Epithelial cell of proximal tubule (primary cell): ENCODE measurements at regions not wholly inside any gene's neighbourhood (a gene's known extent, or its start where the extent isn't known, plus 50 kb on each side); places are given as distances from the start of the nearest gene placed in this dataset.

ENCODE experiments used
- DNase-seq: peaks from one replicate; pipeline ENCODE4 v3.0.0-alpha.2; 2011; ENCODE audit warnings: low read depth
- H3K4me3 ChIP-seq: 2 replicates; pipeline ENCODE4 v1.5.1; 2011; ENCODE audit warnings: low read depth, mild to moderate bottlenecking, low read length
- CTCF ChIP-seq: conservative IDR thresholded peaks from 2 replicates; pipeline ENCODE4 v1.5.1; 2012; ENCODE audit warnings: low read depth, mild to moderate bottlenecking, low read length

GRCh38 chr14:39812532-39813320, 380.5 kb upstream of the FBXO33 start:
- no peak for TF ChIP-seq CTCF
- H3K4me3 ChIP-seq: no peak overlapping the region
- no peak for DNase-seq

DNA sequence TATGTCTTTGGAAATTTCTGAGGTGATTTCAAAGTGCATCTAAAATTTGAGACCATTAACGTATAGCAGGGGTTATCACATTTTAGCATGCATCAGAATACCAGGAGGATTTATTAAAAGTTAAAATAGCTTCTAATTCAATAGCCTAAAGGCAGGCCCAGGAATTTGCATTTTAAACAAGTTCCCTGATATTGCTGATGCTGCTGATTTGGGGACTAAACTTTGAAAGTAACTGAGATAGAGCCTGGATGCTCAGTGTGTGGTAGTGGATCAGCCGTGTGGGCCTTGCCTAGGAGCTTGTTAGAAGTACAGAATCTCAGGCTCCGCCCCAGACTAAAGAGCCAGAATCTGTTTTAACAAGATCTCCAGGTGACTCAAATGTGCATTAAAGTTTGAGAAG, 375.0 kb upstream of the FBXO33 start:
- TF ChIP-seq CTCF: no peak
- DNase-seq: no peak
- H3K4me3 ChIP-seq: no peak overlapping the region

DNA sequence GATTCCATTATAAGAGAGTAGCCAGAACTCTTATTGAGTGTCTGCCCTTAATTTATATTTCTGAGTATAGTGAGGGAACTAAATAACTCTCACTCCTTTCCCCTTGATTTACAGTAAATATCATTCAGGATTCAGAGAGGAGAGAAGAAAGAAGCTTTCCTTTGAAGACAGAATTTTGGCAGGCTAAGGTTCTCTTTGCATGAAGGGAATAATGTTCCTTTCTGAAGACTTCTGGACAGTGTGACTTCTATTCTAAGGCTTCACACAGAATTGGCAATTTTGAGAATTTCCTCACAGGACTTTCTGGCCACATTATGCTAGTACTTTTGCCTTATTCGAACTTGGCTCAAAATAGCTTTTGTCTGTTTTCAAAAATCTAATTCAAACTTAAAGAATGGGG, 352.2 kb upstream of the FBXO33 start:
- H3K4me3 ChIP-seq: no peak overlapping the region
- TF ChIP-seq CTCF: no peak
- no peak for DNase-seq

DNA sequence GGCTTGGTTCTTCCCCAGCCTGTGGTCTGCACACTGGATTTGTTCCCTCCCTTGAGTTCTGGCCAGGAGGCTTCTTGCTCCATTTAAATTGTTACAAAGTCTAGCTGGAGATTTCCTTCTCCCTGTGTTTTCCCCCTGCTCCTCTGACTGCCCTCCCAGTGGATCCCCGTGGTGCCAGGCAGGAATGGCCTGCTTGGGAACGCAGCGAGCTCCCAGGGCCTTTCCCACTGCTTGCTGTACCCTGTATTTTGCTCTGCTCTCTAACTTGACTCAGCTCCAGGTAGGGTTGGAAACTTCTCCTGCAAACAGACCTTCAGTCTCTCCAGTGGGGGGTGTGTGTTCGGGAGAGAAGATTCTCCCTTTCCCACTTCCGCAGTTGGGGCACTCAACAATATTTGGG, 349.2 kb upstream of the FBXO33 start:
- no peak overlapping the region for H3K4me3 ChIP-seq
- no peak for DNase-seq
- TF ChIP-seq CTCF: no peak

DNA sequence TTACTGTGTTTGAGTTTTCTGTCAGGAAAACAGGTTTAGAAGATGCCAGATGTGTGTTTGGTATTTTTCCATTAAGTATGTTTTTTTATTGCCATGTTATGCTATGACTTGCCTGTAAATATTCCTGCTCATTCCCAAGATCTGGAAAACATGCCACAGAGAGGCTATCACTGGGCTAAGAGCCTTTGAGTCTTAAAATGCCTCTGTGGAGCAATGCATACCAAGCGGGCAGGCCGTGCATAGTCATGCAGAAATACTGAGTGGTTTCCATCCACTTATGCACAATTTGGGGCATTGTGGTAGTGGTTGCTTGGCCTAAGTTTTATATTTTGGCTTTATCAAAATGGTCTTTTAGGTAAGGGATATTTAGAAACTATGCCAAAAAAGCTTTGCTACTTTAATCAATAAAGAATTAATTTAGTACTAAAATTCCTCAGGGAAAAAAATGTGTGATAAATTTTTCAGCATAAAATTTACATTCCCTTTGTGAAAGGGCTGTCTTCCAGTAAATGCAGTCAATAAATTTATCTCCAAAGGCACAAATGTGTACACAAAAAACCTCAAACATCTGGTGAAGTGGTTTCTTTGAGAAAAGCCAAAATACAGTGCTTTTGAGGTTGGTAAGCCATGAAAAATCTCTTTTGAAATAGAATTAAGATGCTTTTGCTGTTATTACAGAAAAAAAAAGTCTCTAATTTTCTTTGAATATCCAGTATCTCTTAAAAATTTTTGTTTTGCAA, 341.3 kb upstream of the FBXO33 start:
- H3K4me3 ChIP-seq: no peak overlapping the region
- TF ChIP-seq CTCF: no peak
- no peak for DNase-seq

- no peak overlapping the region for H3K4me3 ChIP-seq
- no peak for TF ChIP-seq CTCF
- no peak for DNase-seq
These were observed 340.4 kb upstream of the FBXO33 start for GRCh38 chr14:39772627-39773026.
